Esophagus squamous epithelium (tissue), 5 donors: ENCODE measurements at regions not wholly inside any gene's neighbourhood (a gene's known extent, or its start where the extent isn't known, plus 50 kb on each side); places are given as distances from the start of the nearest gene placed in this dataset.

Source experiments
- DNase-seq: peaks from one replicate; lab custom pipeline; 2025; lab: John Stamatoyannopoulos, UW
- H3K27ac ChIP-seq, 4 donors: fragments of 200-600 bp; sonication (generic); one replicate each; pipeline ENCODE4 v1.5.1; 2016 to 2019; ENCODE audit warnings: mild to moderate bottlenecking in 1 of 4
- H3K27me3 ChIP-seq, 4 donors: fragments of 200-600 bp; sonication (generic); 1 replicate in 3 of 4; 2 replicates in 1 of 4; pipeline versions ENCODE4 v1.5.1 to v1.6.0; 2017 to 2021; ENCODE audit warnings: antibody characterized with exemption in 1 of 4
- H3K36me3 ChIP-seq, 3 donors: fragments of 200-600 bp; sonication (generic); one replicate each; pipeline ENCODE4 v1.5.1; 2016 to 2019
- H3K4me1 ChIP-seq, 3 donors: fragments of 200-600 bp; sonication (generic); one replicate each; pipeline ENCODE4 v1.5.1; 2017 to 2019
- H3K4me3 ChIP-seq, 4 donors: fragments of 200-600 bp; sonication (generic); 1 replicate in 3 of 4; 2 replicates in 1 of 4; pipeline ENCODE4 v1.5.1; 2016 to 2019; ENCODE audit warnings: mild to moderate bottlenecking in 2 of 4, moderate library complexity in 1 of 4
- H3K9me3 ChIP-seq, 3 donors: fragments of 200-600 bp; sonication (generic); one replicate each; pipeline ENCODE4 v1.5.1; 2016 to 2019
- CTCF ChIP-seq, 6 experiments: fragments of 450-650 bp in 4 of 6; fragments of 200-600 bp in 2 of 6; sonication (generic) in 2 of 6; IDR thresholded peaks; one replicate each; pipeline ENCODE4 v1.5.1; 2016 to 2019; ENCODE audit warnings: antibody characterized with exemption in 6 of 6, mild to moderate bottlenecking in 4 of 6, moderate library complexity in 4 of 6
- POLR2A ChIP-seq, 4 donors: fragments of 450-650 bp; IDR thresholded peaks; one replicate each; pipeline ENCODE4 v1.6.1; 2017; ENCODE audit warnings: antibody characterized with exemption in 4 of 4, mild to moderate bottlenecking in 4 of 4, moderate library complexity in 3 of 4
- WGBS, 2 donors: methylation state at CpG; one replicate each; pipeline ENCODE4 v1.1.5; 2018; 5-methylcytosine and 5-hydroxymethylcytosine counted together
- intact Hi-C: fragments of 100-400 bp; cut with DNase I; formaldehyde crosslinking; loops from one replicate; pipeline ENCODE4 v1.15.0; 2022
- donor health status: DM: yes; HTN: yes; CAD: no.

DNA sequence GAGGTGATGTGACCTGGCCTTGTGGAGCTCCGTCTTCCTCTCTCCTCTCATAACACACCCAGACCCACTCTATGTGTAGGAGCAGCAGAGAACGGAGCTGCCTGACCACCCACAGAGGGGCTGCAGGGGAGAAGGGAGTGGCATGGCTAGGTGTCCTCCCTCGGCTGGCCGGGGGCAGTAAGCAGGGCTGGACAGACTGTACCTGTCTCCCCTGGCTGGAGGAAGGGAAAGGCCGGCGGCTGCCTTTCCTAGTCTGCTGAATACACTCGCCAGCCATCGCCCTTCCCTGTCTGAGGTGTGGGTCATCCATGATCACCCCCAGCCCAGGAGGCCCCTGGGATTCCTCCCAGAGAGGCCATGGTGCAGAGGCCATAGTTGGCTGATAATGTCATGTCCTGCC lies 187.2 kb upstream of the AJAP1 start:
- Histone ChIP-seq H3K4me1 (no peaks in the 10 kb centered on the region), H3K9me3 (no peaks in the 10 kb centered on the region), H3K27ac (no peak overlapping the region), H3K4me3 (no peak overlapping the region), H3K36me3 (no peaks in the 10 kb centered on the region), H3K27me3 (no peaks in the 10 kb centered on the region)
- DNase-seq: no peak
- no peak for TF ChIP-seq CTCF (IDR thresholded peaks at IDR 0.05)
- WGBS, 2 donors: 86 to 90% methylated on average over 2 to 6 of the region's 8 CpGs
- intact Hi-C loops: no loop called here

GRCh38 chr1:4468386-4468785 lies 186.0 kb upstream of the AJAP1 start:
- H3K27ac ChIP-seq: no peak overlapping the region
- DNase-seq: no peak
- H3K9me3 ChIP-seq: no peaks in the 10 kb centered on the region
- TF ChIP-seq POLR2A (IDR thresholded peaks at IDR 0.05): no peak
- no peak for TF ChIP-seq CTCF (IDR thresholded peaks at IDR 0.05)
- H3K27me3 ChIP-seq: no peaks in the 10 kb centered on the region
- no peak overlapping the region for H3K4me3 ChIP-seq
- intact Hi-C loops: no loop called here
- H3K36me3 ChIP-seq: no peaks in the 10 kb centered on the region
- H3K4me1 ChIP-seq: no peaks in the 10 kb centered on the region
- 93 to 95% methylated on average over 6 of the region's 8 CpGs for WGBS, 2 donors

DNA sequence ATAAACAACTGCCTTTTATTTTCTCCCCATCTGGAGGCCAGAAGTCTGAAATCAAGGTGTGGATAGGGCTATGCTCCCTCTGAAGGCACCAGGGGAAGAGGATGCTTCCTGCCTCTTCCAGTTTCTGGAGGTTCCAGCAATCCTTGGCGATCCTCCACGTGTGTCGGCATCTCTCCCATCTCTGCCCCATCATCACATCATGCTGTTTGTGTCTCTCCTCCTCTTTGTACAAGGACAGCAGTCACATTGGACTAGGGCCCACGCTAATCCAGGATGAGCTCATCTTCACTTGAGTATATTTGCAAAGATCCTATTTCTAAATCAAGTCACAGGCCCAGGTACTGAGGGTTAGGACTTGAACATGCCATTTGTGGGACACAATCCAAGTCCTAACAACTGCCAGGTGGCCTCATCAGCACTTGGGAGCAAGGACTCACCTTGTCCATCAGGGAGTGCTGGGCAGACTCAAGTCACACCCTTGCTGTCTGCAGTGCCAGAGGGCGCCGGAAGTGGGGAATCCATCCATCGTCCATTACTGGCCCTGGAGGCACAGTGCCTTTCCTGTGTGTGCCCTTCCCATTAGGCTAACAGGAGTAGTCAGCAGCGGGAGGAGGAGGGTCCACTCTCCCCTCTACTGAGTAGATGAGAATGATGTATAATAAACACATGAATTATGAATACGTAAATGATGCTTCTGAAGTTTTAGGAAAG lies 185.4 kb upstream of the AJAP1 start:
- Histone ChIP-seq H3K36me3 (no peaks in the 10 kb centered on the region), H3K27me3 (no peaks in the 10 kb centered on the region), H3K27ac (no peak overlapping the region), H3K4me3 (no peak overlapping the region), H3K9me3 (no peaks in the 10 kb centered on the region), H3K4me1 (no peaks in the 10 kb centered on the region)
- DNase-seq: no peak
- 77 to 83% methylated on average over 7 to 9 of the region's 9 CpGs for WGBS, 2 donors
- TF ChIP-seq POLR2A (IDR thresholded peaks at IDR 0.05): no peak
- no peak for TF ChIP-seq CTCF (IDR thresholded peaks at IDR 0.05)
- intact Hi-C loops: no loop called here

DNA sequence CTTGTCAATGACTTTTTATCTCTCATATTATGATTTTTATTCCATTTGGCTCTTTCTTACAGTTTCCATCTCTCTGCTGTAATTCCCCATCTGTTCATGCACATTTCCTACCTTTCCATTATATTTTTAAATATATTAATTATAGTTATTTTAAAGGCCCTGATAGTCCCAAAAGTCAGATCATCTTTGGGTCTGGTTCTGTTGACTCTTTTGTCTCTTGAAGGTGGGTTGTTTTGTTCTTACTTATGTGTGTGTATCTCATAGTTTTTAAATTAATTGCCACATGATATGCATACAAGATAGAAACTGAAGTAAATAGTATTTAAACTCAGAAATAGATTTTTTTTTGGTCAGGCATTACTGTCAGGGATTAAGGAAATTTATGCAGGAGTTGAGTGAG lies 178.0 kb upstream of the AJAP1 start:
- Histone ChIP-seq H3K36me3 (no peaks in the 10 kb centered on the region), H3K4me1 (no peaks in the 10 kb centered on the region)
- TF ChIP-seq CTCF (IDR thresholded peaks at IDR 0.05) (no peak), POLR2A (IDR thresholded peaks at IDR 0.05) (no peak)

DNA sequence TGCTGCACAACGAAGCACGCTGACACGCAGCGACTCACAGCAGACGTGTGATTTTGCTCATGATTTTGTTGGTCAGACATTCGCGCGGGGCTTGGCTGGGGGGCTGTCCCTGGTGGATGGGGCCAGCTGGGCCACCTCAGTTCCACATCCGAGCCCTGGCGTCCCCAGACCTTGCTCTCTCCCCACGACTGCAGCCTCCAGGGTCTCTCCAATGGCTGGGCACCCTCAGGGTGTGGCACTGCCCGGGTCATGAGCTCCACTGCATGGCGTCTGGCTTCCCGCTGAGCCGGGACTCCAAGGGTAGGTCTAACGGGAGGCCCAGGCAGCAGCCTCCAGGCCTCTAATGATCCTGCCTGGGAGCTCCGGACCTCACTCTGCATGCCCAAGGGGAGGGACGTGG lies 173.0 kb upstream of the AJAP1 start:
- no peaks in the 10 kb centered on the region for H3K4me1 ChIP-seq
- 71 to 93% methylated on average over 6 to 8 of the region's 18 CpGs for WGBS, 2 donors
- no peaks in the 10 kb centered on the region for H3K36me3 ChIP-seq
- DNase-seq: no peak
- TF ChIP-seq CTCF (IDR thresholded peaks at IDR 0.05): no peak
- no peak for TF ChIP-seq POLR2A (IDR thresholded peaks at IDR 0.05)
- H3K9me3 ChIP-seq: peaks cover 0 to 5% (median 0%) of the 10 kb centered on the region in 3 donors
- intact Hi-C loops: no loop called here
- no peak overlapping the region for H3K27ac ChIP-seq
- H3K27me3 ChIP-seq: peaks cover 0 to 15% (median 0%) of the 10 kb centered on the region in 4 donors
- H3K4me3 ChIP-seq: no peak overlapping the region

More for the DNA sequence above, 178.0 kb upstream of the AJAP1 start:
- Histone ChIP-seq H3K9me3 (peaks cover 0 to 5% (median 0%) of the 10 kb centered on the region in 3 donors), H3K27ac (no peak overlapping the region), H3K4me3 (no peak overlapping the region), H3K27me3 (peaks cover 0 to 11% (median 0%) of the 10 kb centered on the region in 4 donors)
- intact Hi-C loops: no loop called here
- no peak for DNase-seq
